ENCODE measurements at regions not wholly inside any gene's neighbourhood (a gene's known extent, or its start where the extent isn't known, plus 50 kb on each side); places are given as distances from the start of the nearest gene placed in this dataset.

DNA sequence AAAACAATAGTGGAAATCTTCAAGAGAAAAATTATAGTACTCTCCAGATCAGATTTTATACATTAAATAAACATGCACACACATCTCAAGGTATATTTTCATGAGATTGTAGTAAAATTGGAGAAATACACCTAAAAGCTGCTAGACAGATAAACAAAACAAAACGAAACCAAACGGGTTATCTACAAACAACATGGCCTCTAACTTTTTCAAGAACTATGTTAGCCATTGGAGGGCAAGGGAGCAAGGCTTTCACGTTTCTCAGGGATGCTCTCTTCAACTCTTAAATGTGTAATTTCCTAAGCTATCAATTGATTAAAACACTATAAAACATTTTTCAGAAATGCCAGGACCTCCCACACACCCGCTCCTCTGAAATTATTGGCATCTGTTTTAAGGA lies 1262.4 kb upstream of the PCDH20 start:
- no peak for TF ChIP-seq SUZ12 (IDR thresholded peaks at IDR 0.05)
- no peak for TF ChIP-seq L3MBTL2 (conservative IDR thresholded peaks at IDR 0.05)
- TF ChIP-seq ARNT (IDR thresholded peaks at IDR 0.05): no peak
- no peak for TF ChIP-seq SP1 (IDR thresholded peaks at IDR 0.05)
- no peak for TF ChIP-seq ZNF384 (IDR thresholded peaks at IDR 0.05)
- TF ChIP-seq FOXA1 (IDR thresholded peaks at IDR 0.05): no peak
- no peak for TF ChIP-seq FOXK2 (IDR thresholded peaks at IDR 0.05)
- TF ChIP-seq, protein P1, sequence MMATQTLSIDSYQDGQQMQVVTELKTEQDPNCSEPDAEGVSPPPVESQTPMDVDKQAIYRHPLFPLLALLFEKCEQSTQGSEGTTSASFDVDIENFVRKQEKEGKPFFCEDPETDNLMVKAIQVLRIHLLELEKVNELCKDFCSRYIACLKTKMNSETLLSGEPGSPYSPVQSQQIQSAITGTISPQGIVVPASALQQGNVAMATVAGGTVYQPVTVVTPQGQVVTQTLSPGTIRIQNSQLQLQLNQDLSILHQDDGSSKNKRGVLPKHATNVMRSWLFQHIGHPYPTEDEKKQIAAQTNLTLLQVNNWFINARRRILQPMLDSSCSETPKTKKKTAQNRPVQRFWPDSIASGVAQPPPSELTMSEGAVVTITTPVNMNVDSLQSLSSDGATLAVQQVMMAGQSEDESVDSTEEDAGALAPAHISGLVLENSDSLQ (IDR thresholded peaks at IDR 0.05): no peak
- no peak for TF ChIP-seq ELF4 (IDR thresholded peaks at IDR 0.05)

Measured in HEK293T (cell line).